GM21515 (cell line): ENCODE measurements at regions not wholly inside any gene's neighbourhood (a gene's known extent, or its start where the extent isn't known, plus 50 kb on each side); places are given as distances from the start of the nearest gene placed in this dataset.

ENCODE experiments used
- ATAC-seq: cut with Tn5 transposase; IDR thresholded peaks from one replicate; pipeline ENCODE4 v1.9.1; 2021; ENCODE audit not compliant: unreplicated experiment

DNA sequence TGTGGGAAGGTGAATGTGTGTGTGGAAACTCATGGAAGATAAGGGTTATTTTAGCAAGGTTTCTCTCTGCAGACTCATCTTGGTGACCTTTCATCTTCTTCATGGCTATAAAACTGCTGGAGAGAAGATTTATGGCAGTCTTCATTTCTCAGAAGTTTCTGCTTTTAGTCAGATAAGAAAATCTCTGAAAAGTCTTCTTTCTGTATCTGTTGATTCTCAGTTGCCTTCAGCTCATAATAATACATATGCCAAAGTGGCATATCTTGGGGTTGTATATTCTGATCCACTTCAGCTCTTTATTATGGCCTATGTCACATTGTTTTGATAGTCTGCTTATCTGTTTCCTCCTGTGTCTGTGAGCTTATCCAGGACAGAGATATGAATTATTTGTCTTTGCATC lies 143.3 kb upstream of the TMTC4 start:
- no peak for ATAC-seq

DNA sequence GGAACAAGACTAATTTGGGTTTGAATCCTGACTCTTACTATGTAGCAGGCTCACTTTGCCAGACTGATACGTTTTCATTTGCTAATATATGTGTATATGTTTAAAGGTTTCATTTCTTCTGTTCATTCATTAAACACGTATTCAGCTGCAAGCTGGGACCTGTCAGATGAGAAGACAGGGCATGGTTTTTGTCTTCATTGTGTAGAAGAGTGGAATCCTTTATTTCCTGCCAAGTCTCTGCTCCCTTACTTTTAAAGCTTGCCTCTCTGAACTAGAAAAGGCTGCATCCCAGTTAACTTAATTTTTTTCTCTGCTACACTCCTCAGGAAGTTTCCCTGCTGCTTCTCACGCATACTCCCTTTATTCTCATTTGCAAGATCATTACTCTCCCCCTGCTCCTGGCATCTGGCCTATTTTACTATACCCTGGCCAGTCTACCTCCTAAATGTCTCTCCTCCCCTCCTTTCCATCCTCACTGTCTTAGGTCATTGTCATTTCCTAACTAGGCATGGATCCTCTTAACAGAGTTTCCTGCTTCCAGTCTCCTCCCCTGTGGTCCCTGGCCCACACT lies 141.0 kb upstream of the TMTC4 start:
- ATAC-seq, result no peak

DNA sequence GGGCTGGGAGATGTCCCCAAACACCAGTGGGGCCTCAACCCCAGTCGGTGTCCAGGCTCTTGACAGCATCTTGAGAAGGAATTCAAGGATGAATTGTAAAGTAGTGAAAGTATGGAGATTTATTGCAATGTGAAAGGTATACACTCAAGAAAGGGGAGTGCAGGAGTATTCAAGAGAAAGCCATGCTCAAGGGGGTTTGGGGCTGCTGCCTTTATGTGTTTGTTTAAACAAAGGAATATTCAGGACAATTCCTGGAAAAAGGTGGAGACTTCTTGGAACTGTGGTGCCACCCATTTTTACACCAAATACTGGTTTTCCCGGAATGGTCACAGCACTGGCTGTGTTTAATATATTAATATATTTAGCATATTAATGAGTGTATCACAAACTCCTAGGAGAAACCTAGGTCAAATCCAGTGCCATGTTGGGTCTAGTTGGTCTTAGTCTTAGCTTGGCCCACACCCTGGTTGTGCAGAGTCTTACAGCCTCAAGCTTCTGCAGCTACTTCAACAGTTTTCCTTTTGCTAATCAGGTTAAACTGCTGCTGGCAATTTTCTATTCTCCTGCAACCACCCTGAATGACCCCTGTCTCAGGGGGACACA lies 138.5 kb upstream of the TMTC4 start:
- ATAC-seq, result no peak

DNA sequence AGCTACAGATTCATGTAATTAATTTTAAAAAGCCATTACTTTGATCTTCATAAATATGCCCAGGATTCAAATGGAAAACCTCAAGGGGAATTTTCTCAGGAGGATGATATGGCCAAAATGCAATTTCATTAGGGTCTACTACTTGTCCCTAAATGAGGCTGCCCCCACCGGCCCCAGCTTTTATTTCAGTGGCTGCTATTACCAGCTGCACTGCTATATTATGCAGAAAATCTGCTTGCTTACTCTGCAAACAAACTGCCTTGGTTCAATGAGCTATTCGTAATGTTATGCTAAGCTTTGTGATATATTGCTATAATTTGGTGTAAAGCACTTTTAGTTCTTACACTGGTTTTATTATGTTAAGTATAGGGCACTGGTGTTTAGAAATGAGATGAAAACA lies 137.3 kb upstream of the TMTC4 start:
- no peak for ATAC-seq

DNA sequence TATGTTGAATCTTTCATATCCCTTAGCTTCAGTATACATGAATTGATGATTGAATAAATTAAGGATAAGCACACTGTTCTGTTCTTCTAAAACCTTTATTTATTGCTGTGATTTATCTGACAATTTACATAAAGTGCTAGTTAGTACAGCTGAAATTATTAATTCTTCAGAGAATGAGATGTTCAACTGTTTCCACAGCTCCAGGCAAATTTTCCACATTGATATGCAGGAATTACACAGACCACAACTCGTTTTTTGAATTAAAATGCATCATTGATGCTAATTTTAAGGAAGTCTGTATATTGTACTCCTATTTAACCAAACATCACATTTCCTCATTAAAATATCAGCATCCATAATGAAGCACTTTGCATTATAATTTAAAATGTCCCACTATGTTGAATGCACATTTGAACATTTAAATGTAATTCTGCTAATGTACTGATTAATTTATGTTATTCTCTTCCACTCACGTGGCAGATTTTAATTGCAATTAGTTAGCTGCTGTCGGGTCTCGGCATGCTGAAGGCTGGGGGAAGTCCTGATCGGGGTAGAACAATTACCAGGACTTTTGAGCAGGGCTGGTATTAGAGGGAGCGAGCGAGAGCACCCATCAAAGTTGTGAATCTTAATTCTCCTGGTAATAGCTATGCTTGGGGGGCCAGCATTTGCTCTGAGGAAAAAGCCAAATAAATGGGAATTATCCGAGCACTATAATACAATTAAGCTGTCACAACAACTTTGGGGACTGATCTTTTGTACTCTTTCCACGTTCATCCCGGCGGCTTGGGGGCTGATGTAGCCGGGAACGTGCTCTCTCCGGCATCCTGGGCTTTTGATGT lies 136.7 kb upstream of the TMTC4 start:
- ATAC-seq, result no peak

DNA sequence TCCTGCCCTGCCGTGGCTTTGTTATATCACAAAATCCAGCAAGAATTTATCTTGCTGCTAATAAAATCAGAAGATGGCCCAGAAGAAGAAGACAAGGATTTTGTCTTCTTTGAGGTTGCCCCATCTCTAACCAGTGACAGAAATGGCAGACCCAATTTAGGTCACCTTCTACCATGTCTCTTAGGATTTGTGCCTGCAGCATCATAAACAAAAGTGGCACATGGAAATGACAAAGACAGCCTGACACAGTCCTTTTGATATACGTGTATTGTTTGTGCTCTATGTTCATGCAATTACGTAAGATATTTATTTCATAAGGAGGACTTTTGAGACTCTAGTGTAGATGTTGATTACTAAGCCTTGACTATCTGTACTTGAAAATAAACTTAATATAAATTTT lies 135.9 kb upstream of the TMTC4 start:
- ATAC-seq, result no peak

DNA sequence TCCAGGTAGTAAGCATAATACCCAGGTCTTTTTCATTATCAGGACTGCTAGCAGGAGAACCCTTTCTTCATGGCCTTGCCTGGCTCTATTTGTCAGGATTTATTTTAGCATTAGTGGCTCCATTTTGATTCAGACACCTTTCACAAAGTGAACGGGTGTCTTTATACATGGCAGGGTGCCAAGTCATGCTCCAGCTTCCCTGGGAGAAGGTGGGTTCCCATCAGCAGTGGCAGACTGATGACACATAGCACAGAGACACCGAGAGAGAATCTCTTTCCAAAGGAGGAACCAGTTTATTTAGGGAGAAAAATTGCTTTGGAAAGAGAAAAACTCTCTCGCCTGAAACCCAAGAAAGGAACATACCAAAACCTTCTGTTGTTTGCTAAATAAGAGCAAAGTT lies 135.3 kb upstream of the TMTC4 start:
- ATAC-seq, result no peak

DNA sequence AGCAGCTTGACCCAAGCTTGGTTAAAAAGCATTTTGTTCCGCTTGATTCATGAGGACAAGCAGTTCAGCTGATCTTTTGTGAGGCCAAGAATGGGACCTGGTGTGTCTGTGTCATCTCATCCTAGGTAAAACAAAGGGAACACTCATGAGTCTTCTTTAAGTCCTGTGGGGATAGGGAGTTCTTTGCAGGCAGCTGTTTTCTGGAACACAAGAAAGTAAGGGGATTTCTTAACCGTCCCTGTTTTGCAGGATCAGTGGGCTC lies 134.5 kb upstream of the TMTC4 start:
- no peak for ATAC-seq

DNA sequence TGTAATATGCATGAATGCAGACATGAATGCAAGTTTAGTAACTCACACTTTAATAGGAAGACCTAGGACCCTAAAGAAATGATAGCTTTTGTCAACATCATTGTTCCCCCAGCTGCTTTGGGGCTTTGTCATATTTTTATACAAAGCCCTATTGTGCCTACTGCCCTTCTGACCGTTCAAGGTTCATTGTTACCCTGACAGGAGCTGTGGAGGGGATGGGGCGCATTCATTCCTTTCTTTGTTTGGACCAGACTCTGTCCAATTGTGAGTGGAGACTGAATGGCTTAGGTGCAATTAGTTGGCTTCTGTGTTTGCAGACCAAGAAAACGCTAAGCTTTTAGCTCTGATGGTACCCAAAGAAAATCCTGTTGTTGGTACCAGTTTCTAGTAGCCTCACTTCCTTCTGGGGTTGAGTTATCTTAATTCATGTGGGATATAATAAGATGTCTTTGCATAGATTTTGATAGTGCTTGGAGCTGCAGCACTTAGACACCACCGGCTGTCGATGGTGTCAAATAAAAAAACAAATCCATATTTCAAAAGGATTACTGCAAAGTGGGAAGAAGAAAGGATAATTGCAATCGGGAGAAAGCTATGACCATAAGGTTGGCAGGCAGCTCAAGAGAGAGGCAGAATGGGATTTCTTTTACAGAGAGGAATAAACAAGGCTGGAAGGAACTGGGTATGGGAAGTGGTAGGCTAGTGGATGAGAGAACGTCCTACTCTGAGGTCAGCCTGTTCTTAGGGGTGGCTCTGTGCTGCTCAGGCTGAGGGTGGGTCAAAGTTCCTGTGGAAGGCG lies 133.9 kb upstream of the TMTC4 start:
- no peak for ATAC-seq

DNA sequence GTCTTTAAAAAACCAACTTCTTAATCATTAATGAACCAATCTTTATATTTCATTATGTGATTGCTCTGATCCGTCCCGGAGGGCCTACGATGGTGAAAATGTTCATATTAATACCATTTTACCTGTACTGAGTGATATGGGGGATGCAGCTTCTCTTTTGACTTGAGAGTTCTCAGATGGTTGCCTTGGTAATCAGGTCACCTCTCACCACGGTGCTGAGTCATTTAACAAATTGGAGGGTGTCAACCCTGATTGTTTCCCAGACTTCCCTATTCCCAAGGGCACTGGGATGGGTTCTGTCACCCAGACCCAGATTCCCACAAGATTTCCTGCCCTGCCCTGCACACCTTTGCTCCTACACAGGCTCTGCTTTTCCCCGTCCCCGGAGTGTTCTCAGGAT lies 128.5 kb upstream of the TMTC4 start:
- no peak for ATAC-seq

DNA sequence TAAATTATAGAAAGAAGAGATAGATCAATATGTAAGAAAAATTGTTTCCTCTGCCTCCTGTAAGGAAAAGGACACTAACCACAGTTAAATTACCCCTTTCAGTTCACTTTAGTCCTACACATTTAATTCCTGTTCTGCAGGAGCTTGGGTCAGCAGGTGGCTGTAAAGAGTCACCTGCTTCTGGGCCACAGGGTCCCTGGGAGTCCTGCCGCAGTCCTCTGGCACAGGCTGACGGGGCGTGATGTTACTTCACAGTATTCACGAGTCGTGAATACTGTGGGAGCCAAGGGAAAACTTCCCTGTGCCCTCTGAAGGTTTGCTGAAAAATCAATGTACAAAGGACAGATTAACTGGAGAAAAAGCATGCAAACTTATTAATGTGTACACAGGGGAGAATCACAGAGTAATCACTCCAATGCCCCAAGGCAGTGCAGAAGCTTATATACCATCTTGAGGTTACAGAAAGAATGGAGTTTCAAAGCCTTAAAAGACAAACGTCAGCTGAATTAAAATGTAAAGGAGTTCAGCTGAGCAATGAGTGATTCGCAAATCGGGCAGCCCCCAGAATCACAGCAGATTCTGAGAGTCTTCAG lies 125.8 kb upstream of the TMTC4 start:
- no peak for ATAC-seq

DNA sequence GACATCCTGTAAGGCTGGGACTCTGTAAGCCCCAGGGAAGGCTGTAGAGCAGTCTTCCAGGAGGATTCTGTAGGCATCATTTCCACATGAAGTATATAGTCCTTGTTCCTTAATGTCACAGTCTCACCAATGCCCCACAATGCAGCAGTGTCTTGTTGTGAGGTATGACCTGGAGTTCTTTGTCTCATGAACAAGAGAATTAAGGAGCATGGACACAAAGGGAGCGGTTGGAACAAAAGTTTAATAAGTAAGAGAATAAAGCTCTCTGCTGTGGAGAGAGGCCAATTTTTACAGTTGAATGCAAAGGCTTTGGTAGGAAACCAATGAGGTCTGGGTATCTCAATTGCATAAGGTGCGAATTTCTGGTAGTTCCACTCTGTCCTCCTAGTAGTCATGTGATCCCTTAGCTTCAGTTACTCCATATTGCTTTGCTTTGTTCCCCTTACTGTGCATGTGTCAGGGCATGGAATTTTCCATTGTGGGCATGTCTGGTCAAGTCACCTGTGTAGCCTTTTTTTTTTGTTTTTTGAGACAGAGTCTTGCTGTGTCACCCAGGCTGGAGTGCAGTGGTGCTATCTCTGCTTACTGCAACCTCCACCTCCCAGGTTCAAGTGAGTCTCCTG lies 124.3 kb upstream of the TMTC4 start:
- no peak for ATAC-seq

DNA sequence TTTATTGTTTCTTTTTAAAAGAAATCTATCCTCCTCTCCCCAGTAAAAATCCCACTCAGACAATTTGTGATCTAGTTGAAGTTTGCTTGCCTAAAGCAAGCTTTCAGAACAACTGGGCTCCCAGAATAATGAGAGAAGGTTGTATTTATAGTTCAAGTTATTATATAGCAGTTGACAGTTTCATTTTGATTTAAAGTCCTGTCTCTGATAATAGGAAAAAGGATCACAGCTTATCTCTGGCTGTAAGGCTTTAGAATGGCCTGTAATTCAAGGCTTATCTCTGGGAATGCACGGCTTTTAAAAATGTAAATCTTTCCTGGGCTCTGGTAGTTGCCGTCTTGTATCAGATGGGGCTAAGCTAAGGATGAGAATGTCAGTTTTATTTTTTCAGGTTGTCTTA lies 123.3 kb upstream of the TMTC4 start:
- no peak for ATAC-seq

DNA sequence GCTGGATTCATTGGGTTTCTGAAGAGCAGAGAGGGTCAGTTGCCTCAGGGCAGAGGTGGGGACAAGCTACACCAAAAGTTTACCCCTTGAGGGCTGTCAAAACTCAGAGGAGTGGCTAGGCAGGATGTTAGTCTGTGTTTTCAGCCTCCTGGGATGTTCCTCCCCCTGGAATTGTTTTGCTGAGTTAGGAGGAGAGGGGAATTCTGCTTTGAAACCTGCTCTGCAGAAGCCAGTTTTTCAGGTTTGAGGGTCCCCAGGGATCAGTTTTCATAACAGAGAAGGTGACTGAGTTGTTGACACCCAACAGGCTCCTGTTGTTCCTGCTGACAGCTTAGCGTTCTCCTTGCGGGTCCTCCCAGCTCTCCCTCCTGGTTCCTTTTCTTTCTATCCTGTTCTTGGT lies 121.9 kb upstream of the TMTC4 start:
- no peak for ATAC-seq

DNA sequence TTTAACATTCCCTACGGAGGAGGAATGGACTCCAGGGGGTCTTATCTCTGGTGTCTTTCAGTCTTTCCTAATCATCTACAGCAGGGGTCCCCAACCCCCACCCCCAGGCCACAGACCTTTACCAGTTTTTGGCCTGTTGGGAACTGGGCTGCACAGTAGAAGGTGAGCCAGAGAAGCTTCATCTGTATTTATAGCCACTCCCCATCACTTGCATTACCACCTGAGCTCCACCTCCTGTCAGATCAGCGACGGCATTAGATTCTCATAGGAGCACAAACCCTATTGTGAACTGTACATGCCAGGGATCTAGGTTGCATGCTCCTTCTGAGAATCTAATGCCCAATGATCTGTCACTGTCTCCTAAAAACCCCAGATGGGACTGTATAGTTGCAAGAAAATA lies 120.0 kb upstream of the TMTC4 start:
- ATAC-seq, result no peak

DNA sequence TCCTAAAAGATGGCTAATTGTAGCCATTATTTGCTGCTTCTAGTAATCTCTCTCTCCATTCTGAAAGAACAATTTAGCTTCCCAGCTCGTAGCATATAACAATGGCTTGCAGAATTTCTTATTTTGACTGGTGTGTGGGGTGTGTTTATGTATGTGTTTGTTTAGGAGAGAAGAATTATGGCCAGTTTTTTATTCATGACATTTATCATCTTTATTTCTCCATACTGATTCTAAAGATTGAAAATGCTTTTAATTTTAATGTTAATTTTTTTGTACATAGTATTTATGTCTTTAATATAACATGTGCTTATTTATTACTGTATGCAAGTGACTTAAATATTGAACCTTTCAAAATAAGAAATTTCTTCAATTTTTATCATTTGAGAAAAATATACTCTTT lies 115.8 kb upstream of the TMTC4 start:
- ATAC-seq, result no peak

DNA sequence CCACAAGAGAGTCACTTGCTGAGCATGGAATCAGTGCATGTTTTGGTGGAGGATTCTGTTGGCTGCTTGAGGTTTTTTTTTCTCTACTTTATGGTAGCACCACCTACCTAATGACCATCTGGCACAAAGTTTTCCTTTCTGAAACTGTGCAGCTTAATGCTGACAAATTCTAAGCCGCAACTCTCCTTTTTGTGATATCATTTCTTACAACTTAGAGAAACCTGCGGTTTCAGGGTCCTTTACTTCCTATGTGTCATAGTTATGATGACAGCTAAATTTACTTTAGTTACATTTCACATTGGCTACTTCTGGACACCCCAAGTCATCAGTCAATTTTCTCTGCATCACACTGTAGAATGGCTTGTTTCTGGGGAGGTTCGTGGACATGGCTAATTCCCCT lies 115.4 kb upstream of the TMTC4 start:
- ATAC-seq, result peak; percentile 94

DNA sequence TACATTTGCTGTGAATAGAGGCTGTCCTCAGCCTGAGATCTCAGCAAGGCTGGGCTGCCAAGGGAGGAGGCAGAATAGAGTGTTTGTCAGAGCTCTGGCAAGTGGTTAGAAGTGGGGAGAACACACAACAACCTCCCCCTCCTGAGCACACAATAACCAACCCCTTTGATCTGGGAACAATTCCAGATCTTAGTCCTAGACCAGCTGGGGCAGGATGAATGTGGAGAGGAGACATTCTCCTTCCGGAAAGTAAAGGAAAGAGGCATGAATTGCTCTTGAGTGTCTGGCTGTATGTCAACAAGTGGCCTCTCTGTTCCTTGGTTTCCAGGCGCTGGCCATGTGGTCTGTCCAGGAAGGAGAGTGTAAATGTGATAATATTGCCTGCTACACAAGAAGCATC lies 114.9 kb upstream of the TMTC4 start:
- ATAC-seq, result no peak

DNA sequence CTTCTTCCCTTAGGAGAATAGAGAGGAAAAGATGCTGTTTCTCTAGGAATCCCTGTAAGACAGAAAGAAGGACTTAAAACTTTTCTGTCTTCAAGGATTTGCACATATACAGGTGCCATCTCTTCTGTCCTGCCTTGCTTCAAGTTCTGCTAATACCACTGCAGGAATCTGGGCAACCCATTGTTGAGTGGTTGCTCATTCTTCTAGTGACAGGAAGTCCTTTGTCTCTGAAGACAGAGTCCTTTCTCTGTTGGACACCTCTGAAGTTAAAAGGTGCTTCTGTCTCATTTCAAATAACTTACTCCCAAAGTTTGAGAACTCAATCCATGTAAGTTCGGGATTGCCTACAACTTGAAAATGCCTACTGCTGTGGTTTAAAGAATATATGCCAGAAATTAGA lies 114.4 kb upstream of the TMTC4 start:
- ATAC-seq, result no peak

DNA sequence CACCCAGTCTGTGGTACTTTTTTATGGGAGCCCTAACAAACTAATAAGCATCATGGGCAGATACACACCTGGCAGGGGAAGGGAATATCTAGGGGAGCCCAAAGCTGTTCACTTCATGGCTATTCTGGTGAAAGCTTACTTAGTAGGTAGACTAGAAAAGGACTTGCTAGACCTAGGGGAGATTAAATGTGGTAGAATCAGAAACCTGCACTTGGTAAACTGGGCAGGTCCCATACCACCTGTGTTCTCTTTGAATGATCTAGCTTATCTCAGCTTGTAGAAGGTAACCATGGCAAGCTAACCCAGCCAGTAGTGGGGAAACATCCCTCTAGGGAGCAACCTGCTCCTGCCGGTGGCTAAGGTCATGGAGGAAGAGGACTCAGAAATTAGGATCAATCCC lies 113.9 kb upstream of the TMTC4 start:
- no peak for ATAC-seq

DNA sequence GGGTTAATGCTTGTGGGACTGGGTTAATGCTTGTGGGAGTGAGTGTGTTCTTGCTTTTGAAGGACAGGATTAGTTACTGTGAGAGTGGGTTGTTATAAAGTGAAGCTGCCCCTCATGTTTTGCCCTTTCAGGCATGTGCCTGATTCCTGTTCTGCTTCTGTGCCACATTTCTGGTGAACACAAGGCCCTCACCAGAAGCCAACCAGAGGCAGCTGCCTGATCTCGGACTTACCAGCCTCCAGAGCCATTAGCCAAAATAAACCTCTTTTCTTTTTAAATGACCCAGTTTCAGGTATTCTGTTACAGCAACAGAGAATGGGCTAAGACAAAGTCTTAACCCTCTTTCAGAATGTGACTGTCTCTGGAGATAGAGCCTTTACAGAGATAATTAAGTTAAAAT lies 113.3 kb upstream of the TMTC4 start:
- no peak for ATAC-seq
